GM18520 (cell line): ENCODE measurements at regions not wholly inside any gene's neighbourhood (a gene's known extent, or its start where the extent isn't known, plus 50 kb on each side); places are given as distances from the start of the nearest gene placed in this dataset.
"Not testable (repeated sequence)": the region's sequence is repeated elsewhere in the genome, so short reads cannot be mapped to it uniquely, and the experiment has no call there.

Source experiments
- ATAC-seq: cut with Tn5 transposase; IDR thresholded peaks from one replicate; pipeline ENCODE4 v1.9.1; 2021; ENCODE audit not compliant: unreplicated experiment

- no peak for ATAC-seq
Measured at GRCh38 chr3:80994085-80994665, 767.3 kb downstream of the GBE1 start.

GRCh38 chr3:80993241-80993945, 768.1 kb downstream of the GBE1 start:
- ATAC-seq = peak; percentile 49

- no peak for ATAC-seq
Measured at GRCh38 chr3:80983753-80984152, 777.7 kb downstream of the GBE1 start.

GRCh38 chr3:80978216-80978969, 783.1 kb downstream of the GBE1 start:
- ATAC-seq = no peak

- no peak for ATAC-seq
Measured at GRCh38 chr3:80970292-80970691, 791.2 kb downstream of the GBE1 start.

- no peak for ATAC-seq
Measured at GRCh38 chr3:80929576-80929975, 831.9 kb downstream of the GBE1 start.

GRCh38 chr3:80914854-80915253, 846.6 kb downstream of the GBE1 start:
- no peak for ATAC-seq

GRCh38 chr3:80898211-80898610, 863.2 kb downstream of the GBE1 start:
- ATAC-seq = no peak

- ATAC-seq = not testable (repeated sequence)
Measured at GRCh38 chr3:80897005-80897404, 864.4 kb downstream of the GBE1 start.

- no peak for ATAC-seq
Measured at GRCh38 chr3:80890571-80890970, 870.9 kb downstream of the GBE1 start.

GRCh38 chr3:80889535-80889934, 871.9 kb downstream of the GBE1 start:
- no peak for ATAC-seq

- no peak for ATAC-seq
Measured at GRCh38 chr3:80870476-80871041, 890.9 kb downstream of the GBE1 start.

- no peak for ATAC-seq
Measured at GRCh38 chr3:80855482-80855881, 906.0 kb downstream of the GBE1 start.

- ATAC-seq = no peak
Measured at GRCh38 chr3:80836395-80836794, 925.0 kb downstream of the GBE1 start.

- no peak for ATAC-seq
Measured at GRCh38 chr3:80807577-80807976, 953.9 kb downstream of the GBE1 start.

GRCh38 chr3:80806673-80807072, 954.8 kb downstream of the GBE1 start:
- no peak for ATAC-seq

GRCh38 chr3:80788914-80789313, 972.5 kb downstream of the GBE1 start:
- no peak for ATAC-seq

GRCh38 chr3:80785875-80786274, 975.6 kb downstream of the GBE1 start:
- no peak for ATAC-seq

- ATAC-seq = no peak
Measured at GRCh38 chr3:80785475-80785874, 976.0 kb downstream of the GBE1 start.

GRCh38 chr3:80771085-80771484, 990.4 kb downstream of the GBE1 start:
- ATAC-seq = no peak

GRCh38 chr3:80770106-80771074, 991.1 kb downstream of the GBE1 start:
- no peak for ATAC-seq
